BLaER1 (cell line): ENCODE measurements at regions not wholly inside any gene's neighbourhood (a gene's known extent, or its start where the extent isn't known, plus 50 kb on each side); places are given as distances from the start of the nearest gene placed in this dataset.

Experiments used
- H3K27ac ChIP-seq: shearing (Covaris generic); formaldehyde crosslinking; 2 replicates; pipeline ENCODE4 v1.8.1; 2022
- H3K27me3 ChIP-seq: shearing (Covaris generic); formaldehyde crosslinking; 2 replicates; pipeline ENCODE4 v1.8.1; 2022
- H3K36me3 ChIP-seq: shearing (Covaris generic); formaldehyde crosslinking; 2 replicates; pipeline ENCODE4 v1.8.1; 2022
- H3K4me1 ChIP-seq: shearing (Covaris generic); formaldehyde crosslinking; 2 replicates; pipeline ENCODE4 v1.8.1; 2022
- H3K4me2 ChIP-seq: shearing (Covaris generic); formaldehyde crosslinking; 2 replicates; pipeline ENCODE4 v1.8.1; 2022
- H3K4me3 ChIP-seq: shearing (Covaris generic); formaldehyde crosslinking; 2 replicates; pipeline ENCODE4 v1.8.1; 2022
- H3K9ac ChIP-seq: shearing (Covaris generic); formaldehyde crosslinking; 2 replicates; pipeline ENCODE4 v1.8.1; 2022
- H3K9me3 ChIP-seq: shearing (Covaris generic); formaldehyde crosslinking; 2 replicates; pipeline ENCODE4 v1.8.1; 2022
- H4K20me1 ChIP-seq: shearing (Covaris generic); formaldehyde crosslinking; 2 replicates; pipeline ENCODE4 v1.8.1; 2022
- Cebpa-rat ChIP-seq: shearing (Covaris generic); IDR thresholded peaks from 2 replicates; pipeline ENCODE4 v1.8.1; 2022

GRCh38 chr21:31450980-31451379 lies 106.9 kb upstream of the TIAM1 start:
- no peak overlapping the region for H3K9ac ChIP-seq
- no peak overlapping the region for H3K4me3 ChIP-seq
- TF ChIP-seq Cebpa-rat = no peak
- H3K4me1 ChIP-seq = peaks cover 28% of the 10 kb centered on the region
- peak overlapping the region; percentile 39 for H3K4me2 ChIP-seq
- H3K36me3 ChIP-seq = peaks cover 12% of the 10 kb centered on the region; the same call in 1 of the 2 replicates
- H3K9me3 ChIP-seq = peaks cover 8% of the 10 kb centered on the region; the same call in 1 of the 2 replicates
- no peaks in the 10 kb centered on the region for H3K27me3 ChIP-seq
- H3K27ac ChIP-seq = no peak overlapping the region
- H4K20me1 ChIP-seq = peaks cover 11% of the 10 kb centered on the region; the same call in 1 of the 2 replicates

- H3K4me2 ChIP-seq = peak overlapping the region; percentile 39
- TF ChIP-seq Cebpa-rat = no peak
- H3K4me3 ChIP-seq = no peak overlapping the region
- peaks cover 12% of the 10 kb centered on the region; the same call in 1 of the 2 replicates for H3K36me3 ChIP-seq
- H3K27ac ChIP-seq = no peak overlapping the region
- H3K27me3 ChIP-seq = no peaks in the 10 kb centered on the region
- H3K4me1 ChIP-seq = peaks cover 37% of the 10 kb centered on the region
- H4K20me1 ChIP-seq = peaks cover 11% of the 10 kb centered on the region; the same call in 1 of the 2 replicates
- H3K9me3 ChIP-seq = peaks cover 8% of the 10 kb centered on the region; the same call in 1 of the 2 replicates
- H3K9ac ChIP-seq = no peak overlapping the region
Observed at GRCh38 chr21:31449921-31450535, 106.0 kb upstream of the TIAM1 start.

- Histone ChIP-seq H3K4me1 (peaks cover 48% of the 10 kb centered on the region), H3K9ac (no peak overlapping the region), H3K27me3 (no peaks in the 10 kb centered on the region), H3K9me3 (no peaks in the 10 kb centered on the region; the same call in 1 of the 2 replicates), H3K36me3 (peaks cover 5% of the 10 kb centered on the region; the same call in 1 of the 2 replicates), H3K4me3 (no peak overlapping the region), H3K4me2 (no peak overlapping the region), H3K27ac (no peak overlapping the region), H4K20me1 (peaks cover 11% of the 10 kb centered on the region; the same call in 1 of the 2 replicates)
- no peak for TF ChIP-seq Cebpa-rat
Observed at GRCh38 chr21:31448496-31448895, 104.4 kb upstream of the TIAM1 start.

GRCh38 chr21:31447505-31447904 lies 103.4 kb upstream of the TIAM1 start:
- TF ChIP-seq Cebpa-rat = no peak
- Histone ChIP-seq H3K4me3 (no peak overlapping the region), H3K4me2 (no peak overlapping the region; the same call in 1 of the 2 replicates), H3K36me3 (peaks cover 12% of the 10 kb centered on the region), H3K27ac (no peak overlapping the region), H3K9me3 (peaks cover 1% of the 10 kb centered on the region; the same call in 1 of the 2 replicates), H3K9ac (no peak overlapping the region), H3K27me3 (no peaks in the 10 kb centered on the region), H4K20me1 (peaks cover 11% of the 10 kb centered on the region; the same call in 1 of the 2 replicates), H3K4me1 (peaks cover 48% of the 10 kb centered on the region)

GRCh38 chr21:31446226-31446855 lies 102.3 kb upstream of the TIAM1 start:
- H3K4me3 ChIP-seq = no peak overlapping the region
- H3K36me3 ChIP-seq = peaks cover 15% of the 10 kb centered on the region
- no peak overlapping the region for H3K9ac ChIP-seq
- peaks cover 48% of the 10 kb centered on the region for H3K4me1 ChIP-seq
- H3K27me3 ChIP-seq = no peaks in the 10 kb centered on the region
- TF ChIP-seq Cebpa-rat = no peak
- peak overlapping the region; percentile 79 for H3K4me2 ChIP-seq
- peaks cover 11% of the 10 kb centered on the region; the same call in 1 of the 2 replicates for H4K20me1 ChIP-seq
- H3K27ac ChIP-seq = no peak overlapping the region
- H3K9me3 ChIP-seq = peaks cover 11% of the 10 kb centered on the region

- no peak overlapping the region for H3K4me3 ChIP-seq
- H3K4me1 ChIP-seq = peaks cover 38% of the 10 kb centered on the region
- no peak overlapping the region for H3K27ac ChIP-seq
- peaks cover 20% of the 10 kb centered on the region for H3K9me3 ChIP-seq
- peaks cover 11% of the 10 kb centered on the region; the same call in 1 of the 2 replicates for H4K20me1 ChIP-seq
- H3K9ac ChIP-seq = no peak overlapping the region
- H3K4me2 ChIP-seq = no peak overlapping the region
- peaks cover 27% of the 10 kb centered on the region for H3K36me3 ChIP-seq
- TF ChIP-seq Cebpa-rat = no peak
- no peaks in the 10 kb centered on the region for H3K27me3 ChIP-seq
Observed at GRCh38 chr21:31445137-31445536, 101.1 kb upstream of the TIAM1 start.

GRCh38 chr21:31443736-31444521 lies 99.9 kb upstream of the TIAM1 start:
- H3K9me3 ChIP-seq = peaks cover 20% of the 10 kb centered on the region
- H3K36me3 ChIP-seq = peaks cover 34% of the 10 kb centered on the region
- no peak overlapping the region for H3K4me2 ChIP-seq
- H3K27ac ChIP-seq = no peak overlapping the region
- H3K27me3 ChIP-seq = no peaks in the 10 kb centered on the region
- TF ChIP-seq Cebpa-rat = no peak
- H3K4me1 ChIP-seq = peaks cover 46% of the 10 kb centered on the region
- H3K9ac ChIP-seq = no peak overlapping the region
- H4K20me1 ChIP-seq = peaks cover 11% of the 10 kb centered on the region; the same call in 1 of the 2 replicates
- H3K4me3 ChIP-seq = no peak overlapping the region

GRCh38 chr21:31442339-31442738 lies 98.3 kb upstream of the TIAM1 start:
- peaks cover 43% of the 10 kb centered on the region for H3K4me1 ChIP-seq
- no peak overlapping the region for H3K9ac ChIP-seq
- H4K20me1 ChIP-seq = peaks cover 8% of the 10 kb centered on the region; the same call in 1 of the 2 replicates
- H3K27me3 ChIP-seq = no peaks in the 10 kb centered on the region
- H3K4me2 ChIP-seq = no peak overlapping the region
- peaks cover 20% of the 10 kb centered on the region for H3K9me3 ChIP-seq
- TF ChIP-seq Cebpa-rat = no peak
- no peak overlapping the region for H3K27ac ChIP-seq
- H3K4me3 ChIP-seq = no peak overlapping the region
- H3K36me3 ChIP-seq = peaks cover 34% of the 10 kb centered on the region

GRCh38 chr21:31429506-31429905 lies 85.4 kb upstream of the TIAM1 start:
- H3K9ac ChIP-seq = no peak overlapping the region
- H3K36me3 ChIP-seq = peaks cover 11% of the 10 kb centered on the region
- H3K27ac ChIP-seq = no peak overlapping the region
- no peaks in the 10 kb centered on the region for H3K27me3 ChIP-seq
- H3K4me2 ChIP-seq = no peak overlapping the region
- H3K4me1 ChIP-seq = peaks cover 16% of the 10 kb centered on the region
- no peaks in the 10 kb centered on the region for H3K9me3 ChIP-seq
- no peak overlapping the region for H3K4me3 ChIP-seq
- no peak for TF ChIP-seq Cebpa-rat
- no peaks in the 10 kb centered on the region for H4K20me1 ChIP-seq
